ENCODE measurements at regions not wholly inside any gene's neighbourhood (a gene's known extent, or its start where the extent isn't known, plus 50 kb on each side); places are given as distances from the start of the nearest gene placed in this dataset.

GRCh38 chr11:130761560-130762220, 154.6 kb downstream of the SNX19 start:
- TF ChIP-seq POLR2A (IDR thresholded peaks at IDR 0.05) (no peak), CTCF (IDR thresholded peaks at IDR 0.05) (no peak)

All from uterus (tissue), 2 donors.